Effector memory CD4-positive, alpha-beta T cell (primary cell): ENCODE measurements at regions not wholly inside any gene's neighbourhood (a gene's known extent, or its start where the extent isn't known, plus 50 kb on each side); places are given as distances from the start of the nearest gene placed in this dataset.
"Not testable (repeated sequence)": the region's sequence is repeated elsewhere in the genome, so short reads cannot be mapped to it uniquely, and the experiment has no call there.

ENCODE experiments used
- DNase-seq, 3 donors: peaks; one replicate each; pipeline ENCODE4 v3.0.0-alpha.2; 2020
- H3K27ac ChIP-seq: 2 replicates; pipeline ENCODE4 v1.7.0; 2013; ENCODE audit warnings: mild to moderate bottlenecking, low read length, moderate library complexity; ENCODE audit not compliant: insufficient read depth, poor library complexity, severe bottlenecking
- H3K27me3 ChIP-seq: replicated peaks from 2 replicates; pipeline ENCODE4 v1.7.0; 2013; ENCODE audit warnings: mild to moderate bottlenecking, low read length; ENCODE audit not compliant: insufficient read depth, control insufficient read depth, poor library complexity, severe bottlenecking
- H3K36me3 ChIP-seq: 2 replicates; pipeline ENCODE4 v1.7.0; 2013; ENCODE audit warnings: mild to moderate bottlenecking, low read length, moderate library complexity; ENCODE audit not compliant: control insufficient read depth, insufficient read depth
- H3K4me1 ChIP-seq: 2 replicates; pipeline ENCODE4 v1.7.0; 2013; ENCODE audit warnings: low read length, mild to moderate bottlenecking; ENCODE audit not compliant: control insufficient read depth, insufficient read depth, poor library complexity, severe bottlenecking
- H3K4me3 ChIP-seq: 2 replicates; pipeline ENCODE4 v1.7.0; 2013; ENCODE audit warnings: low read length, low read depth, mild to moderate bottlenecking; ENCODE audit not compliant: insufficient read depth, poor library complexity, severe bottlenecking
- H3K9me3 ChIP-seq: 2 replicates; pipeline ENCODE4 v1.7.0; 2013; ENCODE audit warnings: mild to moderate bottlenecking, low read length, moderate library complexity; ENCODE audit not compliant: control insufficient read depth

GRCh38 chr6:164339442-164339841 is 924.9 kb downstream of the QKI start:
- not testable (repeated sequence) for DNase-seq, H3K4me1 ChIP-seq, H3K4me3 ChIP-seq, H3K9me3 ChIP-seq, H3K27ac ChIP-seq, H3K36me3 ChIP-seq, H3K27me3 ChIP-seq

- Histone ChIP-seq H3K27ac (no peak overlapping the region), H3K36me3 (no peaks in the 10 kb centered on the region), H3K27me3 (no peaks in the 10 kb centered on the region), H3K4me1 (no peaks in the 10 kb centered on the region), H3K9me3 (no peaks in the 10 kb centered on the region), H3K4me3 (no peak overlapping the region)
- no peak for DNase-seq
Observed at GRCh38 chr6:164337925-164338397, 923.4 kb downstream of the QKI start.

GRCh38 chr6:164337024-164337924 is 922.8 kb downstream of the QKI start:
- no peaks in the 10 kb centered on the region for H3K9me3 ChIP-seq
- H3K27ac ChIP-seq: no peak overlapping the region
- H3K4me3 ChIP-seq: no peak overlapping the region
- DNase-seq: no peak
- H3K4me1 ChIP-seq: no peaks in the 10 kb centered on the region
- H3K36me3 ChIP-seq: no peaks in the 10 kb centered on the region
- H3K27me3 ChIP-seq: no peaks in the 10 kb centered on the region

GRCh38 chr6:164336455-164336854 is 921.9 kb downstream of the QKI start:
- no peaks in the 10 kb centered on the region for H3K27me3 ChIP-seq
- H3K4me3 ChIP-seq: no peak overlapping the region
- DNase-seq: no peak
- no peaks in the 10 kb centered on the region for H3K36me3 ChIP-seq
- no peaks in the 10 kb centered on the region for H3K9me3 ChIP-seq
- no peaks in the 10 kb centered on the region for H3K4me1 ChIP-seq
- H3K27ac ChIP-seq: no peak overlapping the region

GRCh38 chr6:164331026-164331425 is 916.5 kb downstream of the QKI start:
- no peak overlapping the region for H3K4me3 ChIP-seq
- H3K27me3 ChIP-seq: no peaks in the 10 kb centered on the region
- DNase-seq: no peak
- H3K9me3 ChIP-seq: no peaks in the 10 kb centered on the region
- H3K36me3 ChIP-seq: no peaks in the 10 kb centered on the region
- no peaks in the 10 kb centered on the region for H3K4me1 ChIP-seq
- H3K27ac ChIP-seq: no peak overlapping the region

GRCh38 chr6:164325168-164325567 is 910.6 kb downstream of the QKI start:
- H3K27ac ChIP-seq: no peak overlapping the region
- no peaks in the 10 kb centered on the region for H3K9me3 ChIP-seq
- H3K36me3 ChIP-seq: no peaks in the 10 kb centered on the region
- no peak overlapping the region for H3K4me3 ChIP-seq
- H3K27me3 ChIP-seq: no peaks in the 10 kb centered on the region
- DNase-seq: no peak
- H3K4me1 ChIP-seq: no peaks in the 10 kb centered on the region

- Histone ChIP-seq H3K27me3 (no peaks in the 10 kb centered on the region), H3K9me3 (no peaks in the 10 kb centered on the region), H3K4me1 (no peaks in the 10 kb centered on the region), H3K4me3 (no peak overlapping the region), H3K27ac (no peak overlapping the region), H3K36me3 (no peaks in the 10 kb centered on the region)
- no peak for DNase-seq
Observed at GRCh38 chr6:164322533-164322932, 908.0 kb downstream of the QKI start.

- Histone ChIP-seq H3K4me3 (no peak overlapping the region), H3K4me1 (no peaks in the 10 kb centered on the region), H3K36me3 (no peaks in the 10 kb centered on the region), H3K27ac (no peak overlapping the region), H3K9me3 (no peaks in the 10 kb centered on the region), H3K27me3 (no peaks in the 10 kb centered on the region)
- no peak for DNase-seq
Observed at GRCh38 chr6:164321297-164321696, 906.8 kb downstream of the QKI start.

GRCh38 chr6:164315376-164315775 is 900.9 kb downstream of the QKI start:
- no peak for DNase-seq
- Histone ChIP-seq H3K4me3 (no peak overlapping the region), H3K27me3 (no peaks in the 10 kb centered on the region), H3K9me3 (no peaks in the 10 kb centered on the region), H3K27ac (no peak overlapping the region), H3K4me1 (no peaks in the 10 kb centered on the region), H3K36me3 (no peaks in the 10 kb centered on the region)

GRCh38 chr6:164308339-164308738 is 893.8 kb downstream of the QKI start:
- Histone ChIP-seq H3K36me3 (no peaks in the 10 kb centered on the region), H3K27ac (no peak overlapping the region), H3K4me1 (no peaks in the 10 kb centered on the region), H3K9me3 (no peaks in the 10 kb centered on the region), H3K4me3 (no peak overlapping the region), H3K27me3 (no peaks in the 10 kb centered on the region)
- no peak for DNase-seq
